GM19025 (cell line): ENCODE measurements at regions not wholly inside any gene's neighbourhood (a gene's known extent, or its start where the extent isn't known, plus 50 kb on each side); places are given as distances from the start of the nearest gene placed in this dataset.

Experiments used
- ATAC-seq: cut with Tn5 transposase; IDR thresholded peaks from one replicate; pipeline ENCODE4 v1.9.1; 2021; ENCODE audit warnings: mild to moderate bottlenecking, low read depth, moderate library complexity; ENCODE audit not compliant: unreplicated experiment

DNA sequence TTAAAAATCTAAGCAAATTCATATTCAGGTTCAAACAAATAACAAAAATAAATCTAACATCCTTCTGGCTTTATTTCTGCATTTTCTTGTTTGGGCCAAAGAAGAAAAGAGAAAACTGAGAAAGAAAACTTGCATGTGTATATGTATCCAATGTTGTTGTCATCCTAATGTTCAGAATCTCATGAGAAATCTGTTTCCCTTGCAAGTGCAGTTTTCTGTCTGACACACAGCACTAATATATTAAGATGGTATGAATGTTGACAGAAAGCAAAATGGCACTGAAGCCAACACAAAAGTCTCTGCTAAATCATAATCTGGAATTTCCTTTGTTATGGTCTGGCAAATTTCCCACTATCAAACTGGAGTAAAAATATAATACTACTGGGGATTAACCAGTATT is 235.9 kb downstream of the HGF start:
- ATAC-seq, result no peak

DNA sequence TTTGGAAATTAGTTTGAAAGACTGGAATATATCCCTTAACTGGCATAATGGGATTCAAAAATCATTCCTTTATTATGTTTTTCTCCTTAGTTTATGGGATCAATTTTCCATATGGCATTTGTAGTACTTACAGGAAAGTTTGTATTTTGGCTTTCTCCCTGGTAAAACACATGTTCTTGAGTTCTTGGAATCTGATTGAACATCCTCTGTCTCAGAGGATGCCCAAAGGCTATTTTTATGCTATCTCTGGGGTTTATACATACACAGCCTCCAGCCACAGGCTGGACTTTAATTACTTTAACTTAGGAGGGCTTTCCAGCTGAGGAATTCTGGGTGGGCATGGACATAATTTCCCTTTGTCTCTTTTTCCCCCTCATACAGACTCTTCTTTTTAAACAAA is 236.4 kb downstream of the HGF start:
- no peak for ATAC-seq

- no peak for ATAC-seq
Observed at GRCh38 chr7:81529785-81530184, 240.1 kb downstream of the HGF start.

DNA sequence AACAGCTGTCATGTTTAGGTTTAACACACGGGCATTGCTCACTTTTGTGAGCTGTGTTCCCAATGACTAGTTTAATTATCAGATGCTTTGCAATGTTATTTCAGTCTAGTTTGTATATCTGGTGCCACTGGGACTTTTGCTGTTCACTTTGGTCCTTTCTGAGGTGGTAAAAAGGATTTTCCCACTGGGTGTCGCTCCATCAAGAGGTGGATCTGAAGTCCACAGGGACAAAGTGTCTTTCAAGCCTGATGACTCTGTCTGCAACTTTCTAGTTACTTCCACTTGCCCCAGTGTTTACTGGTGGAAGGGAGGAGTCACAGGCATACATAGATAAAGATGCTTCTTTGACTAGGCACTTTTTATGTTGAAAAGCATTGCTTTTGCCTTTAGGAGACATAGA is 242.2 kb downstream of the HGF start:
- no peak for ATAC-seq

DNA sequence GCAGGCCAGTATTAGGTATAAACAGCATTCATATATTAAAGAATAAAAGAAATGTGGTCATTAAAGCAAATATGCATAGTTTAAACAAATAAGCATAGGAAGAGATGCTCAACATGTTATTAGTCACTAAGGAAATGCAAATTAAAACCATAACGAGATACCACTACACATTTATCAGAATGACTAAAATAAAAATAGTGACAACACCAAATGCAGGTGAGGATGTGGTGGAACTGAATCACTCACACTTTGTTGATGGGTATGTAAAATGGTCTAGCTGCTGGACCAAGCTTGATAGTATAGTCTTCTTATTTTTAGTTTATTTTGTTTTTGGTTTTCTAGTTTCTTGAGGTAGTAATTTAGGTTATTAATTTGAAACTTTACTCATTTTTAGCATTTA is 242.9 kb downstream of the HGF start:
- no peak for ATAC-seq

DNA sequence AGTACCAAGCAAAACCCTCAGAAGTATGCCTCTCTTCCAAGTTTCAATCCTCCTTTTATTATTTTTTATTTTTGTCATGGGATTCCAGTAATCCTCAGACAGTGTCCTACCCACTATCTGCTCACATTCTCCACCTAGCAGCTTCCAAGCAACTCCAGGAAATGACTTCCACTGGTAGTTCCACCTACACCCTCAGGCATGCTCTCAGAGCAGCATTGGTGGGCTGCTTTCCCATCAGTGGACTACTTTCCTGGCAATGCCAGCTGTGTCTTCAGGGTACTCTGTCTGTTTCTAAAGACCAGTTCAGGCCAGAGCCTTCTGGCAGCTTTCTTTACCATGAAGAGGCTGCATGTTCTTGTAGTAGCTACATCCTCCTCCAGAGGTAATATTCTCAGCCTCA is 244.0 kb downstream of the HGF start:
- ATAC-seq, result no peak

GRCh38 chr7:81519886-81520285 is 250.0 kb downstream of the HGF start:
- ATAC-seq, result no peak

GRCh38 chr7:81516898-81517297 is 252.9 kb downstream of the HGF start:
- no peak for ATAC-seq

GRCh38 chr7:81515009-81515408 is 254.8 kb downstream of the HGF start:
- no peak for ATAC-seq

DNA sequence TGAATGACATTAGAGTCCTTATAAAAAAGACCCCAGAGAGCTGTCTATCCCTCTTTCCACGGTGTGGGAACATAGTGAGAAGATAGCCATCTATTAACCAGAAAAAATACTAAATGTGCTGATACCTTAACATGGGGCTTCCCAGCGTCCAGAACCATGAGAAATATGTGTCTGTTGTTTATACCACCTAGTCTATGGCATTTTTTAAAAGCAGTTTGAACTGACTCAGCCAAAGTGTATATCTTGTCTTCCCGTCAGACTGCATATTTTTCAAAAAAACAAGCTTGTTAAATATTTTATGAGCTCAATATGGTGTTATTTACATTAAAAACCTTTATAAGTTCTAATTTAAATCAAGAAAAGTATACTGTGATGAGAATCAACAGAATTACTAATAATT is 255.3 kb downstream of the HGF start:
- ATAC-seq, result no peak

DNA sequence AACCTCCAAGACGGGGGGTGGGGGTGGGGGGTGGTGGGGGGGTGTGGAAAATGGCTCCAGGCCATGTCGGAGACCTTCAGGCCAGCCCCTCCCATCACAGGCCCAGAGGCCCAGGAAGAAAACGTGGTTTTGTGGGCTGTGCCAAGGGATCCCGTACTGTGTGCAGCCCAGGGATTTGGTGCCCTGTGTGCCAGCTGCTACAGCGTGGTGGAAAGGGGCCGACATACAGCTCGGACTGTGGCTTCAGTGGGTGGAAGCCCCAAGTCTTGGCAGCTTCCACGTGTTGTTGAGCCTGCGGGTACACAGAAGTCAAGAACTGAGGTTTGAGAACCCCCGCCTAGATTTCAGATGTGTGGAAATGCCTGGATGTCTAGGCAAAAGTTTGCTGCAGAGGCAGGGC is 259.7 kb downstream of the HGF start:
- no peak for ATAC-seq

DNA sequence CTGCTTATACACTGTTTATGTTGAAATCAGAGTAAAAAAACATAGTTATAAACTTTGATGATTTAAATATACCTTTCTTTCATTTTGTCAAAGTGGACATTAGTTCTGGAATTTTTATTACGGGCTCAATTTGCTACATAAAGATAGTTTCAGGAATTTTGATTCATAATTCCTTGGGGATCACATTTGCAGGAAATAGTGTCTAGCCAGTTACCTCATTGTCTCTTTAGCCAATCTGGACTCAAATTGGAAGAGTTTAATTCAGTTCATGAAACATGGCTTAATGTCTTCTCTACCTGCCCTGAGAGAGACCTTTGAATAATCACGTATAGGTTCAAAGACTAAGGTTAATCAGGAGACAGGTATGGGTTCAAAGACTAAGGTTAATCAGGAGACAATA is 262.6 kb downstream of the HGF start:
- no peak for ATAC-seq

DNA sequence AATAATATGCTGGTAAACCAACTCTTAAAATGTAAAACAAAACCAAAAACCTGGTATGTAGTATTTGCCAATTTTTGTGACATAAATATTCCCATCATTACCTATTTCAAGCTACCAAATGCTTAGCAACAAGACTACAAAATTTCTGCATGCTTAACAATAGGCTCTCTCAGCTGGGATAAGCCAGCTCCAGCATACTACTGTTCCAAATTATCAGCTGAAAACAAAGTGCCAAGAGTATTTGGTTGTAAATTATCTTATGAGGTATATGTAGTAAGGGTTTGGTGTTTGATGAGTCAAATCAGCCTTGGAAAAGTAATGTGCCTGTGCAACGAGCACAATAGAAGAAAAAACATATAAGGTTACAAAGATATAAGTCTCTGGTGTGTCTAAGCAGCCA is 263.2 kb downstream of the HGF start:
- no peak for ATAC-seq

DNA sequence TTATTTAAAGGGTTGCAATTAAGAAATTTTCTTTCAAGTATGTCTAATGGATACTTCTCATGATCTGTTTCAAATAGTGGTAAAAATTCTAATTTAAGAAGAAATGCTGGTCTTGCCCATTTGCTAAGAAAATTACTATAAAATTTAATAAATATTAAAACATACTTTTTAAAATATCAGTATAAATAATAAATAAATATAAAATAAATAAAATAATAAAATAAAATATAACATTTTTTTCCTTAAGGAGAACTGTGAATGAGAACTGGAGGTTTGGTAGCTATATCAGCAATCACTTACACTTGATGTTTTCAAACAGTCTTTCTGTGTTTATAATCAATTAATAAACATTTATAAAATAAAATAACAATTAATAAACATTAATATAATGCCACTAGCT is 266.1 kb downstream of the HGF start:
- ATAC-seq, result no peak

- ATAC-seq, result no peak
Observed at GRCh38 chr7:81503336-81503735, 266.5 kb downstream of the HGF start.

- no peak for ATAC-seq
Observed at GRCh38 chr7:81501220-81501619, 268.6 kb downstream of the HGF start.

DNA sequence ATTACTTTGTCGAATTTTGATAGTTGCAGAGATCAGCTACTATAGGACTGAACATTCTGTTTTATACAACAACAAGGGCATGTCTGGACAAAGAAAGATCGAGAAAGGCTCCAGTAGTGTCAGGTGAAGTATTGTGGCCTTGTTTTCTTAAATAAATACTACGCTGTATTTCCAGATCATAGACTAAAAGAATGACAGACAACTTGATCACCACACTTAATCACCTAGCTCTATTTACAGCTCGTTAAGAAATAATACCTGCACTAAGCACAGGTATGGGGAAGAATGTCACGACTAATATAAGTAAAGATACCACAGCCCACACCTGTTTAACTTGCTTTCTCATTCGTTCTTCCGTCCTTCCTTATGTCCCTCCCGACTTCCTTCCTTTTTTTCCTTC is 269.2 kb downstream of the HGF start:
- ATAC-seq, result no peak

DNA sequence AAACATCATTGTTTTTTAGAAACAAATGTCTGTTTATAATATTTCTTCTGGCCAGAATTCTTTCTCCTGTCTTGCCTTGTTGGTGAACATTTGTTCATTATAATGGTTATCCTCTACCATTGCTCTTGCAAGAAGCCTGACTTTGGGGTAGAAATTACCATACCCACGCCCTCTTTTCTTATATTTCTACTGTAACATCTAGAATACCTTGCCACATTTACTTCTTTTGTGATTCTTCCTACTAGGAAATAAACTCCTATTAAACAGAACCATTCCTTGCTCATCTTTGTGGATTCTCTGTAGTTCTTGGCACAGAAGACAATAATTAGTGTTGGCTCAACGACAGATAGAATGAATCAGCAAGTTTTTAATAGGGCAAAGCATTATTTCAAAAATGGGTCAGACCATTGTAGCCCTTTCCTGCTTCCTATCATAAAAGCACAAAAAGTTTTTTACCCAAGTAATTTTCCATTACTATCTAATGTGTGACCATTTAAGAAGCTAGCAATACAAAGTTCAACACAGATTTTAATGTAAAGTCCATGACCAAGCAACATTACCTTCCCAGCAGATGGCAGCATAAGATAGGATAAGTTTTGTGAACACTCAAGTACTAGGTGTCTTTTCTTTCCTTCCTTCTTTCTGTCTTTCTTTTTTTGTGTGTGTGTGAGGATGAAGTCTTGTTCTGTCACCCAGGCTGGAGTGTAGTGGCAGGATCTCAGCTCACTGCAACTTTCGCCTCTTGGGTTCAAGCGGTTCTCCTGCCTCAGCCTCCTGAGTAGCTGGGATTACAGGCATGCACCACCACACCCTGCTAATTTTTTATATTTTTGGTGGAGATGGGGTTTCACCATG is 270.4 kb downstream of the HGF start:
- ATAC-seq, result peak; percentile 69

- ATAC-seq, result no peak
Observed at GRCh38 chr7:81498176-81498575, 271.7 kb downstream of the HGF start.

GRCh38 chr7:81492910-81493309 is 276.9 kb downstream of the HGF start:
- no peak for ATAC-seq

- ATAC-seq, result no peak
Observed at GRCh38 chr7:81492240-81492639, 277.6 kb downstream of the HGF start.

GRCh38 chr7:81491573-81491972 is 278.3 kb downstream of the HGF start:
- ATAC-seq, result no peak

DNA sequence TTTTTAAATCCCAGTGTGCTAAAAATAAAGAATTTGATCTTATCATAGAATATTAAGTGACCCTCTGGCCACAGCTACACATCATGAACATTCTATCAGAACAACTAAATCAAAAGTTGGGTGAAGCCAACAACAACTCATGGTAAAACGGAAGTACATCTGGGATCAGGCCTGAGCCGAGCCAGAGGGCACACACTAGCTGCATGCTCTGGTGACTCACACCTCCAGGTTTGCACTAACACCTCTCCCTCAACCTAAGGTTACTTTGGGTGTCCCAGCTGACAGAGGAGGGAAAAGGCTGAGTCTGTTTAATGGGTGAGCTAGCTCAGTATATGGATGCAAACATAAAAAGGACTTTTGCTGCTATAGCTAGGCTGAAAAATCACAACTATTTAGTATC is 281.6 kb downstream of the HGF start:
- ATAC-seq, result no peak
